ENCODE measurements at regions not wholly inside any gene's neighbourhood (a gene's known extent, or its start where the extent isn't known, plus 50 kb on each side); places are given as distances from the start of the nearest gene placed in this dataset.

GRCh38 chr10:111944331-111944730 lies 239.2 kb downstream of the GPAM start:
- TF ChIP-seq CTCF (IDR thresholded peaks at IDR 0.05) (no peak), EZH2 (IDR thresholded peaks at IDR 0.05; ENCODE audit: borderline replicate concordance, insufficient read depth, low read depth, low read length, poor library complexity, severe bottlenecking) (no peak)
